ENCODE measurements at regions not wholly inside any gene's neighbourhood (a gene's known extent, or its start where the extent isn't known, plus 50 kb on each side); places are given as distances from the start of the nearest gene placed in this dataset.

GRCh38 chr5:71864730-71865601 is 145.9 kb downstream of the CARTPT start:
- TF ChIP-seq FOXM1 (IDR thresholded peaks at IDR 0.05; ENCODE audit: borderline replicate concordance, low read depth) (no peak), EGR1 (IDR thresholded peaks at IDR 0.05) (no peak), TCF12 (IDR thresholded peaks at IDR 0.05; ENCODE audit: low read depth) (no peak), REST (IDR thresholded peaks at IDR 0.05; ENCODE audit: low read depth) (no peak), EP300 (IDR thresholded peaks at IDR 0.05; ENCODE audit: borderline replicate concordance) (no peak), USF1 (IDR thresholded peaks at IDR 0.05) (no peak), RAD21 (IDR thresholded peaks at IDR 0.05; ENCODE audit: low read depth) (no peak), CEBPB (IDR thresholded peaks at IDR 0.05) (no peak)

GRCh38 chr5:71865665-71866320 is 146.7 kb downstream of the CARTPT start:
- TF ChIP-seq EP300 (IDR thresholded peaks at IDR 0.05; ENCODE audit: borderline replicate concordance) (no peak), ZBTB7A (IDR thresholded peaks at IDR 0.05; ENCODE audit: low read depth) (no peak), TCF12 (IDR thresholded peaks at IDR 0.05; ENCODE audit: low read depth) (no peak), REST (IDR thresholded peaks at IDR 0.05; ENCODE audit: low read depth) (no peak), TEAD4 (IDR thresholded peaks at IDR 0.05) (no peak), USF1 (IDR thresholded peaks at IDR 0.05) (no peak), YY1 (IDR thresholded peaks at IDR 0.05; ENCODE audit: low read depth) (no peak), NFIC (IDR thresholded peaks at IDR 0.05) (no peak), FOXM1 (IDR thresholded peaks at IDR 0.05; ENCODE audit: borderline replicate concordance, low read depth) (no peak)

GRCh38 chr5:71872311-71872864 is 153.3 kb downstream of the CARTPT start:
- TF ChIP-seq RAD21 (IDR thresholded peaks at IDR 0.05; ENCODE audit: low read depth) (no peak), TAF1 (IDR thresholded peaks at IDR 0.05; ENCODE audit: low read depth) (no peak), ZBTB7A (IDR thresholded peaks at IDR 0.05; ENCODE audit: low read depth) (no peak), FOXM1 (IDR thresholded peaks at IDR 0.05; ENCODE audit: borderline replicate concordance, low read depth) (no peak), EGR1 (IDR thresholded peaks at IDR 0.05) (no peak), NFIC (IDR thresholded peaks at IDR 0.05) (no peak), CEBPB (IDR thresholded peaks at IDR 0.05) (no peak), YY1 (IDR thresholded peaks at IDR 0.05; ENCODE audit: low read depth) (no peak), REST (IDR thresholded peaks at IDR 0.05; ENCODE audit: low read depth) (no peak), USF1 (IDR thresholded peaks at IDR 0.05) (no peak), TEAD4 (IDR thresholded peaks at IDR 0.05) (no peak), TCF12 (IDR thresholded peaks at IDR 0.05; ENCODE audit: low read depth) (no peak), EP300 (IDR thresholded peaks at IDR 0.05; ENCODE audit: borderline replicate concordance) (no peak), CREB1 (IDR thresholded peaks at IDR 0.05; ENCODE audit: low read depth) (no peak), MAX (IDR thresholded peaks at IDR 0.05) (no peak)
